ENCODE measurements at regions not wholly inside any gene's neighbourhood (a gene's known extent, or its start where the extent isn't known, plus 50 kb on each side); places are given as distances from the start of the nearest gene placed in this dataset.

GRCh38 chr2:150895968-150896367 is 365.7 kb downstream of the RBM43 start:
- Mint-ChIP-seq H3K36me3 (ENCODE audit: low read depth) (no peaks in the 10 kb centered on the region), H3K9me3 (peaks cover 2% of the 10 kb centered on the region), H3K27me3 (no peaks in the 10 kb centered on the region), H3K4me3 (no peak overlapping the region), H3K27ac (no peak overlapping the region), H3K4me1 (ENCODE audit: low read depth) (no peaks in the 10 kb centered on the region)
- Histone ChIP-seq H3K9me3 (ENCODE audit: control insufficient read depth in 1 of 2, insufficient read depth in 1 of 2, low read length in 2 of 2) (no peaks in the 10 kb centered on the region), H3K27me3 (ENCODE audit: control insufficient read depth in 1 of 2, insufficient read depth in 2 of 2, low read length in 2 of 2) (no peaks in the 10 kb centered on the region), H3K27ac (ENCODE audit: low read depth in 1 of 2, low read length in 2 of 2) (no peak overlapping the region), H3K4me3 (ENCODE audit: low read length) (no peak overlapping the region), H3K36me3 (ENCODE audit: insufficient read depth, low read length) (no peaks in the 10 kb centered on the region), H3K4me1 (ENCODE audit: insufficient read depth, low read length) (no peaks in the 10 kb centered on the region)
- no peak for TF ChIP-seq CTCF (IDR thresholded peaks at IDR 0.05)
- ATAC-seq (ENCODE audit: poor library complexity) (no peak), DNase-seq (no peak)
- intact Hi-C loops (cut with DNase I, micrococcal nuclease), result no loop called here
- POLR2A ChIA-PET, result no interaction called here
- CTCF ChIA-PET, result no interaction called here

GRCh38 chr2:150889141-150889540 is 372.5 kb downstream of the RBM43 start:
- Histone ChIP-seq H3K4me3 (ENCODE audit: low read length) (no peak overlapping the region), H3K27me3 (ENCODE audit: control insufficient read depth in 1 of 2, insufficient read depth in 2 of 2, low read length in 2 of 2) (no peaks in the 10 kb centered on the region), H3K27ac (ENCODE audit: low read depth in 1 of 2, low read length in 2 of 2) (no peak overlapping the region), H3K9me3 (ENCODE audit: control insufficient read depth in 1 of 2, insufficient read depth in 1 of 2, low read length in 2 of 2) (no peaks in the 10 kb centered on the region), H3K36me3 (ENCODE audit: insufficient read depth, low read length) (no peaks in the 10 kb centered on the region), H3K4me1 (ENCODE audit: insufficient read depth, low read length) (no peaks in the 10 kb centered on the region)
- DNase-seq, result no peak
- H3K4me3 Mint-ChIP-seq, result no peak overlapping the region
- POLR2A ChIA-PET, result no interaction called here
- intact Hi-C loops (cut with DNase I, micrococcal nuclease), result no loop called here
- H3K4me1 Mint-ChIP-seq (ENCODE audit: low read depth), result no peaks in the 10 kb centered on the region
- ATAC-seq (ENCODE audit: poor library complexity), result no peak
- no peak overlapping the region for H3K27ac Mint-ChIP-seq
- CTCF ChIA-PET, result no interaction called here
- H3K36me3 Mint-ChIP-seq (ENCODE audit: low read depth), result no peaks in the 10 kb centered on the region
- TF ChIP-seq CTCF (IDR thresholded peaks at IDR 0.05), result no peak
- H3K27me3 Mint-ChIP-seq, result no peaks in the 10 kb centered on the region
- H3K9me3 Mint-ChIP-seq, result no peaks in the 10 kb centered on the region

DNA sequence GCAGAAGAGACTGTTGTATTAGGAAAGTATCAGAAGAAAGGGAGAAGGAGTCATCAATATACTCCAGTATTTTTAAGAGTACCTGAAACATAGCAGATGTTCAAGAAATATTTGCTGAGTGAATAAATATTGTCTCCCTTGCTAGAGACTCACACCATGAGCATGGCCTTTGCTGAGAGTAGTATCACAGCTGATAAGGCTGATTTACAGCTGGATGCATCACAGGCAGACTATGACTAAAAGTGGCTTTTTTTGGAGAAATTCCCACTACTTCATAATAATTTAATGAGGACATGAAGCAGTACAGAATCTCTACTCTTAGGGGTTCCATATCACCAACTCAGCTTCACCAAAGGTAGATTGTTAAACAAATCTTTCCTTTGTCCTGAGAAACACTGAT is 373.3 kb downstream of the RBM43 start:
- intact Hi-C loops (cut with DNase I, micrococcal nuclease), result no loop called here
- Histone ChIP-seq H3K4me3 (ENCODE audit: low read length) (no peak overlapping the region), H3K36me3 (ENCODE audit: insufficient read depth, low read length) (no peaks in the 10 kb centered on the region), H3K27me3 (ENCODE audit: control insufficient read depth in 1 of 2, insufficient read depth in 2 of 2, low read length in 2 of 2) (no peaks in the 10 kb centered on the region), H3K4me1 (ENCODE audit: insufficient read depth, low read length) (no peaks in the 10 kb centered on the region), H3K27ac (ENCODE audit: low read depth in 1 of 2, low read length in 2 of 2) (no peak overlapping the region), H3K9me3 (ENCODE audit: control insufficient read depth in 1 of 2, insufficient read depth in 1 of 2, low read length in 2 of 2) (no peaks in the 10 kb centered on the region)
- ATAC-seq (ENCODE audit: poor library complexity), result no peak
- no peak for TF ChIP-seq CTCF (IDR thresholded peaks at IDR 0.05)
- Mint-ChIP-seq H3K9me3 (no peaks in the 10 kb centered on the region), H3K4me3 (no peak overlapping the region), H3K27me3 (no peaks in the 10 kb centered on the region), H3K36me3 (ENCODE audit: low read depth) (no peaks in the 10 kb centered on the region), H3K27ac (no peak overlapping the region), H3K4me1 (ENCODE audit: low read depth) (no peaks in the 10 kb centered on the region)
- POLR2A ChIA-PET, result no interaction called here
- no peak for DNase-seq
- CTCF ChIA-PET, result no interaction called here

Measured in CD4-positive, alpha-beta T cell (primary cell).